Mesodermal cell (in vitro differentiated cells): ENCODE measurements at regions not wholly inside any gene's neighbourhood (a gene's known extent, or its start where the extent isn't known, plus 50 kb on each side); places are given as distances from the start of the nearest gene placed in this dataset.

ENCODE experiments used
- H3K27ac ChIP-seq: 2 replicates; pipeline ENCODE4 v1.7.0; 2013; ENCODE audit warnings: mild to moderate bottlenecking, low read depth, low read length, moderate library complexity; ENCODE audit not compliant: severe bottlenecking
- H3K36me3 ChIP-seq: 2 replicates; pipeline ENCODE4 v1.7.1; 2013; ENCODE audit warnings: mild to moderate bottlenecking, low read length, moderate library complexity; ENCODE audit not compliant: control insufficient read depth, insufficient read depth
- H3K4me1 ChIP-seq: one replicate; pipeline ENCODE4 v1.7.1; 2013; ENCODE audit warnings: mild to moderate bottlenecking, low read length; ENCODE audit not compliant: insufficient read depth, control insufficient read depth, poor library complexity, severe bottlenecking
- H3K4me3 ChIP-seq: 2 replicates; pipeline ENCODE4 v1.7.0; 2013; ENCODE audit warnings: low read length, control low read depth, mild to moderate bottlenecking; ENCODE audit not compliant: insufficient read depth, poor library complexity, severe bottlenecking; ENCODE audit errors: extremely low read depth
- H3K9me3 ChIP-seq: 2 replicates; pipeline ENCODE4 v1.7.1; 2013; ENCODE audit warnings: mild to moderate bottlenecking, low read length, moderate library complexity; ENCODE audit not compliant: control insufficient read depth
- WGBS, 2 experiments: methylation state at CpG; one replicate each; pipeline ENCODE4 v1.1.5; 2013; ENCODE audit warnings: missing lambda C conversion rate in 2 of 2; ENCODE audit not compliant: insufficient coverage in 2 of 2; 5-methylcytosine and 5-hydroxymethylcytosine counted together

DNA sequence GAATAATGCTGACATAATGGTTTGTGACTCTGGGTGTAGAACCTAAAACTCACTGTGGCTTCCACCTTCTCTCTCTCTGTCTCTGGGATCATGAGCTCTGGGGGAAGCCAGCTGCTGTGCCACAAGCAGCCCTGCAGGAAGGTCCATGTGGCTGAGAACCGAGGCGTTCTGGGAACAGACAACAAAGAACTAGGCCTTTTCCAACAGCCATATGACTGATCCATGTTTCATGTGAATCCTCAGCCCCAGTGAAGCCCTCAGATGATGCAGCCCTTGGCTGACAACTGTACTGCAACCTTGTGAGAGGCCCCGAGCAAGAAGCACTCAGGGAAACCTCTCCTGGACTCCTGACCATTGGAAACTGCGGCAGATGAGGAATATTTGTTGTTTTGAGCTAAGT is 56.6 kb downstream of the HLA-G start:
- Histone ChIP-seq H3K9me3 (no peaks in the 10 kb centered on the region), H3K4me3 (no peak overlapping the region), H3K27ac (no peak overlapping the region), H3K36me3 (no peaks in the 10 kb centered on the region), H3K4me1 (no peaks in the 10 kb centered on the region)
- WGBS, 2 experiments: no CpG with 5 or more reads among the region's 4 CpGs

GRCh38 chr6:29886701-29887100 is 55.6 kb upstream of the HLA-A start:
- Histone ChIP-seq H3K9me3 (no peaks in the 10 kb centered on the region), H3K4me1 (no peaks in the 10 kb centered on the region), H3K36me3 (no peaks in the 10 kb centered on the region), H3K27ac (no peak overlapping the region), H3K4me3 (no peak overlapping the region)
- 62% methylated on average over 3 of the region's 5 CpGs; no CpG with 5 or more reads in 1 of the 2 experiments for WGBS, 2 experiments

- H3K4me1 ChIP-seq: no peaks in the 10 kb centered on the region
- H3K4me3 ChIP-seq: peak overlapping the region; percentile 33
- no peaks in the 10 kb centered on the region for H3K9me3 ChIP-seq
- no peaks in the 10 kb centered on the region for H3K36me3 ChIP-seq
- H3K27ac ChIP-seq: no peak overlapping the region
- WGBS, 2 experiments: 10 to 41% methylated on average over 2 to 5 of the region's 28 CpGs
Measured at GRCh38 chr6:29887330-29887818, 55.0 kb upstream of the HLA-A start.

- Histone ChIP-seq H3K4me1 (no peaks in the 10 kb centered on the region), H3K27ac (no peak overlapping the region), H3K36me3 (no peaks in the 10 kb centered on the region), H3K4me3 (peak overlapping the region; percentile 33), H3K9me3 (no peaks in the 10 kb centered on the region)
- 1 to 8% methylated on average over 20 to 45 of the region's 101 CpGs for WGBS, 2 experiments
Measured at GRCh38 chr6:29887819-29888776, 54.2 kb upstream of the HLA-A start.
